ENCODE measurements at regions not wholly inside any gene's neighbourhood (a gene's known extent, or its start where the extent isn't known, plus 50 kb on each side); places are given as distances from the start of the nearest gene placed in this dataset.

DNA sequence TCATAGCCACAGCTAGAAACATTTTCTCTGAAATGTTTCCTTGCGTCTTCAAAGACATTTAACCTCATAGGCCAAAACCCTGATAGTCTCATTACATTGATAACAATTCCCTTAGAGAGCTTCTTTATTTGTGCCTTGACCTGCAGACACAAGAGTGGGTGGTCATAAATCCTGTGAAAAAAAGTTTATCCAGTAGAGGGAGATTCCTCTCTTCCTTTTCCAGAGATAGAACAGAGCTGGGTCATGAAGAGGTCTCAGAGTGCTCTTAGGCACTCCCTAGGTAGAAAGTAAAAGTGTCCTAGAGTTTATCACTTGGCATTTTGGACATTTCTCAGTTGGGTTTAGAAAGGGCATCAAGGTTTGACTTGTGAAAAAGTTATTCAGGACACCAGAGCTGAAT lies 426.1 kb downstream of the NUF2 start:
- intact Hi-C loops (cut with DNase I), result no loop called here
- 0 to 72% (median 37%) methylated on average over 1 of the region's 1 CpG for WGBS, 4 donors
- ATAC-seq (no peak), DNase-seq (no peak)
- Histone ChIP-seq H3K27me3 (no peaks in the 10 kb centered on the region), H3K4me3 (no peak overlapping the region), H3K9me3 (peaks cover 0 to 19% (median 9%) of the 10 kb centered on the region in 12 donors), H3K27ac (no peak overlapping the region), H3K36me3 (no peaks in the 10 kb centered on the region), H3K4me1 (no peaks in the 10 kb centered on the region)
- TF ChIP-seq, protein P1, sequence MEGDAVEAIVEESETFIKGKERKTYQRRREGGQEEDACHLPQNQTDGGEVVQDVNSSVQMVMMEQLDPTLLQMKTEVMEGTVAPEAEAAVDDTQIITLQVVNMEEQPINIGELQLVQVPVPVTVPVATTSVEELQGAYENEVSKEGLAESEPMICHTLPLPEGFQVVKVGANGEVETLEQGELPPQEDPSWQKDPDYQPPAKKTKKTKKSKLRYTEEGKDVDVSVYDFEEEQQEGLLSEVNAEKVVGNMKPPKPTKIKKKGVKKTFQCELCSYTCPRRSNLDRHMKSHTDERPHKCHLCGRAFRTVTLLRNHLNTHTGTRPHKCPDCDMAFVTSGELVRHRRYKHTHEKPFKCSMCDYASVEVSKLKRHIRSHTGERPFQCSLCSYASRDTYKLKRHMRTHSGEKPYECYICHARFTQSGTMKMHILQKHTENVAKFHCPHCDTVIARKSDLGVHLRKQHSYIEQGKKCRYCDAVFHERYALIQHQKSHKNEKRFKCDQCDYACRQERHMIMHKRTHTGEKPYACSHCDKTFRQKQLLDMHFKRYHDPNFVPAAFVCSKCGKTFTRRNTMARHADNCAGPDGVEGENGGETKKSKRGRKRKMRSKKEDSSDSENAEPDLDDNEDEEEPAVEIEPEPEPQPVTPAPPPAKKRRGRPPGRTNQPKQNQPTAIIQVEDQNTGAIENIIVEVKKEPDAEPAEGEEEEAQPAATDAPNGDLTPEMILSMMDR (IDR thresholded peaks at IDR 0.05), result no peak
- TF ChIP-seq POLR2A (IDR thresholded peaks at IDR 0.05), result no peak

DNA sequence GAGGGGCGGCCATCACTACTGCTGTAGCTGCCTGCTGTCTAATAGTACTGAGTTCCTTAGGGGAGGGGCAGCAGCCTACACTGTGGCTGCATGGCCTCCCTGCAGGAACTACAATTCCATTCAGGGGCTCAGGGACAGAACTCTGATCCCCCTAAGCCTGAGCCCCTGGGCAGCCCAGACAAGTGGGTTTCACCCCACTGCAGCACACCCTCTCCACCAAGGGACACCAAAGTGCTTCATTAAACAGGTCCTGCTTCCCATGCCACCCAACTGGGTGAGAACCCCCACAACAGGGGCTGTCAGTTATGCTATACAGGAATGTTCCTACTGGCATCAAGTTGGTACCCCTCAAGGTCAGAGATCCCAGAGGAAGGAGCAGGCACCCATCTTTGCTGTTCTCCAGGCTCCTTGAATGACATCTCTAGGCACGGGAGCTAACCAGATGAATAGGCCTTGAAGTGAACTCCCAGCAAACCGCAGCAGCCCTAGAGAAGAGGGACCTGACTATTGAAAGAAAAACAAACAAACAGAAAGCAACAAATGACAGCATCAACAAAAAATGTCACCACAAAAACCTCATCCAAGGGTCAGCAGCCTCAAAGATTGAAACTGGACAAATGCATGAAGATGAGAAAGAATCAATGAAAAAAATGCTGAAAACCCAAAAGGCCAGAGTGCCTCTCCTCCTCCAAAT lies 437.4 kb downstream of the NUF2 start:
- ATAC-seq (no peak), DNase-seq (no peak)
- Histone ChIP-seq H3K36me3 (no peaks in the 10 kb centered on the region), H3K27ac (no peak overlapping the region), H3K4me1 (no peaks in the 10 kb centered on the region), H3K9me3 (peaks cover 0 to 17% (median 0%) of the 10 kb centered on the region in 12 donors), H3K4me3 (no peak overlapping the region), H3K27me3 (no peaks in the 10 kb centered on the region)
- TF ChIP-seq, protein P1 (IDR thresholded peaks at IDR 0.05), result no peak
- no peak for TF ChIP-seq POLR2A (IDR thresholded peaks at IDR 0.05)
- intact Hi-C loops (cut with DNase I), result no loop called here
- WGBS, 4 donors, result 74 to 91% (median 86%) methylated on average over 2 to 3 of the region's 3 CpGs

DNA sequence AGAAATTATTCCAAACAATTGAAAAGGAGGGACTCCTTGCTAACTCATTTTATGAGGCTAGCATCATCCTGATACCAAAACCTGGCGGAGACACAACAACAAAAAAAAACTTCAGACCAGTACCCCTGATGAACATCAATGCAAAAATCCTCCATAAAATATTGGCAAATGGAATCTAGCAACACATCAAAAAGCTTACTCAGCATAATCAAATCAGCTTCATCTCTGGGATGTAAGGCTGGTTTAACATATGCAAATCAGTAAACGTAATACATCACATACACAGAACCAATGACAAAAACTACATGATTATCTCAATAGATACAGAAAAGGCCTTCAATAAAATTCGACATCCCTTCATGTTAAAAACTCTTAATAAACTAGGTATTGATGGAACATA lies 440.1 kb downstream of the NUF2 start:
- DNase-seq, result no peak
- Histone ChIP-seq H3K36me3 (no peaks in the 10 kb centered on the region), H3K27ac (no peak overlapping the region), H3K9me3 (peaks cover 0 to 17% (median 0%) of the 10 kb centered on the region in 12 donors), H3K4me1 (no peaks in the 10 kb centered on the region), H3K4me3 (no peak overlapping the region), H3K27me3 (no peaks in the 10 kb centered on the region)
- TF ChIP-seq POLR2A (IDR thresholded peaks at IDR 0.05), result no peak
- TF ChIP-seq, protein P1 (IDR thresholded peaks at IDR 0.05), result no peak
- no peak for ATAC-seq
- intact Hi-C loops (cut with DNase I), result no loop called here
- 28 to 83% (median 59%) methylated on average over 3 of the region's 3 CpGs for WGBS, 4 donors

DNA sequence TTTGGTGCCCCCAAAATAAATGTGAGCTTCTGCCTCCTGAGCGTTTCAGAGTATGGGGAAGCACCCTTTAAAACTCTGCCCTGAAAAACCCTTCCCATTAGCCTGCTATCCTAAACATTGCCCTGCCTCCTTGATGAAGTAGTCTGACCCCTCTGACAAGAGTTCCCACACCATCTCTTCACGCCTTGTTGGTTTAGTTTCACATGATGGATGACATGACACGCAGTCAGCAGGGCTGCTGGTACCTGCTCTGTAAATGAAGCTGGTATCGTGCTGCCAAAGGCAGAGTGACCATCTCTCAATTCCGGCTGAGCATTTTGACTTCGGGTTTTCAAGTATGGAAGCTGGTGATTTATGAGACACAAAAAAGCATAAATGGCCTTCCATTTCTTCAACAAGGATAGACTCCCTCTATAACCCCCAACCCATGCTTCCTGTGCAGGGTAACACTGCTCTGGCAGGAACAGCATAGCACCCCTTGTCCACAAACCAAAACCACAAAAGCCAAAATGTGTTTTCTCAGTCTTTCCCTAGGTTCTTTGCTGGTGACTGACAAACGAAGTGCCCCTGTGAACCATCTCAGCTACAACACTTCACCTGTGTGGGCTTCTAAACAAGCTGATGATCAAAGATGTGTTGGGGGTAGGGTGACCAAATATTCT lies 444.6 kb downstream of the NUF2 start:
- DNase-seq (no peak), ATAC-seq (no peak)
- Histone ChIP-seq H3K9me3 (peaks cover 0 to 9% (median 0%) of the 10 kb centered on the region in 12 donors), H3K27me3 (no peaks in the 10 kb centered on the region), H3K27ac (no peak overlapping the region), H3K4me3 (no peak overlapping the region), H3K36me3 (no peaks in the 10 kb centered on the region), H3K4me1 (no peaks in the 10 kb centered on the region)
- intact Hi-C loops (cut with DNase I), result no loop called here
- 57 to 68% (median 65%) methylated on average over 7 of the region's 7 CpGs for WGBS, 4 donors
- TF ChIP-seq POLR2A (IDR thresholded peaks at IDR 0.05), result no peak
- TF ChIP-seq, protein P1 (IDR thresholded peaks at IDR 0.05), result no peak

All from heart left ventricle (tissue), 16 donors.